SK-N-SH treated with all-trans-retinoic acid at 6 μM for 48 hours (cell line): ENCODE measurements at regions not wholly inside any gene's neighbourhood (a gene's known extent, or its start where the extent isn't known, plus 50 kb on each side); places are given as distances from the start of the nearest gene placed in this dataset.

Source experiments
- ATAC-seq: fragments of 200-7000 bp; cut with Tn5 transposase; 3 replicates; pipeline ENCODE4 v1.9.1; 2020; ENCODE audit warnings: mild to moderate bottlenecking, moderate library complexity
- BACH2 ChIP-seq: fragments of 250-450 bp; sonication (Bioruptor Pico); IDR thresholded peaks from 2 replicates; pipeline ENCODE4 v1.9.0; 2021; ENCODE audit warnings: mild to moderate bottlenecking, borderline replicate concordance
- CSDC2 ChIP-seq: fragments of 250-450 bp; sonication (Bioruptor Pico); IDR thresholded peaks from 2 replicates; pipeline ENCODE4 v1.5.0; 2020; ENCODE audit warnings: mild to moderate bottlenecking, moderate library complexity
- ESRRG ChIP-seq: fragments of 250-450 bp; sonication (Bioruptor Pico); IDR thresholded peaks from 2 replicates; pipeline ENCODE4 v1.6.1; 2021; ENCODE audit warnings: mild to moderate bottlenecking
- ISL1 ChIP-seq: fragments of 250-450 bp; sonication (Bioruptor Pico); IDR thresholded peaks from 2 replicates; pipeline ENCODE4 v2.1.2; 2022; ENCODE audit warnings: mild to moderate bottlenecking, moderate library complexity
- RARB ChIP-seq: fragments of 250-450 bp; sonication (Bioruptor Pico); IDR thresholded peaks from 2 replicates; pipeline ENCODE4 v1.8.0; 2021; ENCODE audit warnings: mild to moderate bottlenecking, moderate library complexity
- SNAI2 ChIP-seq: fragments of 250-450 bp; sonication (Bioruptor Pico); IDR thresholded peaks from 2 replicates; pipeline ENCODE4 v1.5.0; 2020; ENCODE audit warnings: mild to moderate bottlenecking, moderate library complexity
- TCF4 ChIP-seq: fragments of 250-450 bp; sonication (Bioruptor Pico); IDR thresholded peaks from 2 replicates; pipeline ENCODE4 v1.8.0; 2021; ENCODE audit warnings: mild to moderate bottlenecking, moderate library complexity, borderline replicate concordance
- TOX ChIP-seq: fragments of 250-450 bp; sonication (Bioruptor Pico); IDR thresholded peaks from 2 replicates; pipeline ENCODE4 v1.8.0; 2021; ENCODE audit warnings: mild to moderate bottlenecking, moderate library complexity, borderline replicate concordance
- ZC3H10 ChIP-seq: fragments of 250-450 bp; sonication (Bioruptor Pico); IDR thresholded peaks from 2 replicates; pipeline ENCODE4 v1.5.1; 2021; ENCODE audit warnings: mild to moderate bottlenecking, moderate library complexity
- ZFP3 ChIP-seq: fragments of 250-450 bp; sonication (Bioruptor Pico); IDR thresholded peaks from 2 replicates; pipeline ENCODE4 v1.5.0; 2020; ENCODE audit warnings: mild to moderate bottlenecking, moderate library complexity
- ZNF565 ChIP-seq: fragments of 450-650 bp; formaldehyde crosslinking; conservative IDR thresholded peaks from 2 replicates; pipeline ENCODE4 v1.5.0; 2020; ENCODE audit warnings: low read depth, mild to moderate bottlenecking, moderate library complexity
- ZNF70 ChIP-seq: fragments of 450-650 bp; formaldehyde crosslinking; IDR thresholded peaks from 2 replicates; pipeline ENCODE4 v1.5.0; 2020; ENCODE audit warnings: mild to moderate bottlenecking, moderate library complexity
- ZNF8 ChIP-seq: fragments of 450-650 bp; formaldehyde crosslinking; IDR thresholded peaks from 2 replicates; pipeline ENCODE4 v1.5.0; 2020; ENCODE audit warnings: mild to moderate bottlenecking, moderate library complexity
- TF ChIP-seq, protein P1 (sequence below): fragments of 250-450 bp; sonication (Bioruptor Pico); IDR thresholded peaks from 2 replicates; pipeline ENCODE4 v1.5.1; 2021; ENCODE audit warnings: mild to moderate bottlenecking, moderate library complexity
- TF ChIP-seq, protein P2 (sequence below): fragments of 250-450 bp; sonication (Bioruptor Pico); IDR thresholded peaks from 2 replicates; pipeline ENCODE4 v1.8.0; 2020; ENCODE audit warnings: mild to moderate bottlenecking, moderate library complexity, borderline replicate concordance
- TF ChIP-seq, protein P3 (sequence below): fragments of 250-450 bp; sonication (Bioruptor Pico); IDR thresholded peaks from 2 replicates; pipeline ENCODE4 v1.5.1; 2020; ENCODE audit warnings: low read depth, mild to moderate bottlenecking, moderate library complexity
- TF ChIP-seq, protein P4 (sequence below): fragments of 250-450 bp; sonication (Bioruptor Pico); IDR thresholded peaks from 2 replicates; pipeline ENCODE4 v1.5.0; 2020; ENCODE audit warnings: mild to moderate bottlenecking, moderate library complexity
- TF ChIP-seq, protein P5 (sequence below): fragments of 250-450 bp; sonication (Bioruptor Pico); IDR thresholded peaks from 2 replicates; pipeline ENCODE4 v1.8.0; 2021; ENCODE audit warnings: low read depth, mild to moderate bottlenecking, moderate library complexity, borderline replicate concordance

DNA sequence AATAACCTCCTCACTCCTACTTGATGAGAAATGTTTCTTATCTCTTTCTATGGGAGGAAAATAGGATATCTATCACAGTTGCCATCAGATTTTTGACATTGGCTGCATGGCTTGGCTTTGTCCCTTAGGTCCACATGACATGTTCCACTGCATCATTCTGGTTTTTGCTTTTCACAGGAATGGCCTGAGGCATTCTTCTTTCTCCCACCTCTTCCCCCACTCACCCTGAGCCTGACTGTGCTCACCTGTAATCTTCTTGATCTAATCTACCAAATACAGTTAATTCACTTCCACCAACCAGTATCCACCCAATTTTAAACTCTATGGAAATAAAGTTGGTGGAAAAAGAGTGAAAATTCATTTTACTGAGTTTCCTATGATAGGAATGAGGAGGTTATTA is 763.5 kb upstream of the CELF4 start (continued):
- TF ChIP-seq, protein P1, sequence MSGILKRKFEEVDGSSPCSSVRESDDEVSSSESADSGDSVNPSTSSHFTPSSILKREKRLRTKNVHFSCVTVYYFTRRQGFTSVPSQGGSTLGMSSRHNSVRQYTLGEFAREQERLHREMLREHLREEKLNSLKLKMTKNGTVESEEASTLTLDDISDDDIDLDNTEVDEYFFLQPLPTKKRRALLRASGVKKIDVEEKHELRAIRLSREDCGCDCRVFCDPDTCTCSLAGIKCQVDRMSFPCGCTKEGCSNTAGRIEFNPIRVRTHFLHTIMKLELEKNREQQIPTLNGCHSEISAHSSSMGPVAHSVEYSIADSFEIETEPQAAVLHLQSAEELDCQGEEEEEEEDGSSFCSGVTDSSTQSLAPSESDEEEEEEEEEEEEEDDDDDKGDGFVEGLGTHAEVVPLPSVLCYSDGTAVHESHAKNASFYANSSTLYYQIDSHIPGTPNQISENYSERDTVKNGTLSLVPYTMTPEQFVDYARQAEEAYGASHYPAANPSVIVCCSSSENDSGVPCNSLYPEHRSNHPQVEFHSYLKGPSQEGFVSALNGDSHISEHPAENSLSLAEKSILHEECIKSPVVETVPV (CRISPR knock-in tag) = no peak
- TF ChIP-seq TOX (no peak), ISL1 (CRISPR knock-in tag) (no peak), ZNF565 (CRISPR knock-in tag) (no peak), ZC3H10 (CRISPR knock-in tag) (no peak), TCF4 (0 out of 2 replicates have a peak, but pooled peaks have one; percentile 23), ZFP3 (CRISPR knock-in tag) (no peak), CSDC2 (CRISPR knock-in tag) (no peak)
- TF ChIP-seq, protein P2, sequence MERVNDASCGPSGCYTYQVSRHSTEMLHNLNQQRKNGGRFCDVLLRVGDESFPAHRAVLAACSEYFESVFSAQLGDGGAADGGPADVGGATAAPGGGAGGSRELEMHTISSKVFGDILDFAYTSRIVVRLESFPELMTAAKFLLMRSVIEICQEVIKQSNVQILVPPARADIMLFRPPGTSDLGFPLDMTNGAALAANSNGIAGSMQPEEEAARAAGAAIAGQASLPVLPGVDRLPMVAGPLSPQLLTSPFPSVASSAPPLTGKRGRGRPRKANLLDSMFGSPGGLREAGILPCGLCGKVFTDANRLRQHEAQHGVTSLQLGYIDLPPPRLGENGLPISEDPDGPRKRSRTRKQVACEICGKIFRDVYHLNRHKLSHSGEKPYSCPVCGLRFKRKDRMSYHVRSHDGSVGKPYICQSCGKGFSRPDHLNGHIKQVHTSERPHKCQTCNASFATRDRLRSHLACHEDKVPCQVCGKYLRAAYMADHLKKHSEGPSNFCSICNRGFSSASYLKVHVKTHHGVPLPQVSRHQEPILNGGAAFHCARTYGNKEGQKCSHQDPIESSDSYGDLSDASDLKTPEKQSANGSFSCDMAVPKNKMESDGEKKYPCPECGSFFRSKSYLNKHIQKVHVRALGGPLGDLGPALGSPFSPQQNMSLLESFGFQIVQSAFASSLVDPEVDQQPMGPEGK = no peak

DNA sequence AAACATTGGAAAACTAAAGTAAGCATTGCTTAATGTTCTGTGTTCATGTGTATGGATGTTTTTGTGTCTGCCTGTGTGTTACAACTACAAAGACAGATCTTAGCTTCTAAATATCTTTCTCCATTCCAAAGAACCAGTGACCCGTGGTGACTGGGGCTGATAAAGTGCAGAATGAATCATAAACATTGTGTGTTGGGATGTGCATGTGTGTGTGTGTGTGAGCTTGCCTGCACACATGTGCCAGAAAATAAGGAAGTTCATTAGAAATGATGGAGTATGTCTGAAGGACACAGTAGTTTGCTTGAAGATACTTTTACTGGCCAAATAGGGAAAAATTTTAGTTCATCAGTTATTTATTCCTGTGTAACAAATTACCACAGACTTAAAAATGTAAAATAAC is 756.6 kb upstream of the CELF4 start:
- ATAC-seq = no peak
- TF ChIP-seq ZNF8 = no peak

DNA sequence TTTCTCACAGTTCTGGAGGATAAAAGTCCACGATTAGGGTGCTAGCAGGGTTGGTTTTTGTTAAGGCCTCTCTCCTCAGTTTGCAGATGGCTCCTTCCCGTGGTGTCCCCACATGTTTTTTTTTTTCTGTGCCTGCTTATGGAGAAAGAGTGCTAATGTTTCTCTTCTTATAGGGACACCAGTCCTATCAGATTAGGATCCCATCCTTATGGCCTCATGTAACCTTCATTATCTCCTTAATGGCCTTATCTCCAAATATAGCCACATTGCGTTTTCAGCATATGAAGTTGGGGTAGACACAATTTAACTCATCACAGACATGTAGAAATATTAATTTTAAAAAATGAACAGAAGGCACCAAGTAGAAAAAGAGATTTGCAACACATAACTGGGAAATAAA is 755.7 kb upstream of the CELF4 start:
- TF ChIP-seq TCF4 (peak; percentile 89; the same call in 1 of the 2 replicates), ZNF565 (CRISPR knock-in tag) (no peak), ZC3H10 (CRISPR knock-in tag) (no peak)
- TF ChIP-seq, protein P1 (CRISPR knock-in tag) = no peak
- ATAC-seq = no peak; the same call in 2 of the 3 replicates

DNA sequence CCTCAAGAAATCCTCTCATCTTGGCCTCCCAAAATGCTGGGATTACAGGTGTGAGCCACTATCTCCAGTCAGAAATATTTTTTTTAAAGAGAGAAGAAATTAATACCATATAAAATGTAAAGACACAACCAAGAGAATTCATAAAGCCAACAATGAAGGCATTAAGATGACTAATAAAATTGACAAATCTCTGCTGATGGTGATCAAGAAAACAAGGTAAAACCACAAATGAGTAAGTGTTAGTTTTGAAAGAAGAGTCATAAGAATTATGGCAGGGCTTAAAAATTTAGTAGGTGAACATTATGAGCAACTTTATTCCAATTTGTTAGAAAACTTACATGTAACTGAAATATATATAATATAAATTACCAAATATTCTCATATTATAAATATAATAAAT is 752.8 kb upstream of the CELF4 start:
- TF ChIP-seq, protein P3, sequence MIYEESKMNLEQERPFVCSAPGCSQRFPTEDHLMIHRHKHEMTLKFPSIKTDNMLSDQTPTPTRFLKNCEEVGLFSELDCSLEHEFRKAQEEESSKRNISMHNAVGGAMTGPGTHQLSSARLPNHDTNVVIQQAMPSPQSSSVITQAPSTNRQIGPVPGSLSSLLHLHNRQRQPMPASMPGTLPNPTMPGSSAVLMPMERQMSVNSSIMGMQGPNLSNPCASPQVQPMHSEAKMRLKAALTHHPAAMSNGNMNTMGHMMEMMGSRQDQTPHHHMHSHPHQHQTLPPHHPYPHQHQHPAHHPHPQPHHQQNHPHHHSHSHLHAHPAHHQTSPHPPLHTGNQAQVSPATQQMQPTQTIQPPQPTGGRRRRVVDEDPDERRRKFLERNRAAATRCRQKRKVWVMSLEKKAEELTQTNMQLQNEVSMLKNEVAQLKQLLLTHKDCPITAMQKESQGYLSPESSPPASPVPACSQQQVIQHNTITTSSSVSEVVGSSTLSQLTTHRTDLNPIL (CRISPR knock-in tag) = no peak
- TF ChIP-seq ZFP3 (CRISPR knock-in tag) = no peak
- TF ChIP-seq, protein P4, sequence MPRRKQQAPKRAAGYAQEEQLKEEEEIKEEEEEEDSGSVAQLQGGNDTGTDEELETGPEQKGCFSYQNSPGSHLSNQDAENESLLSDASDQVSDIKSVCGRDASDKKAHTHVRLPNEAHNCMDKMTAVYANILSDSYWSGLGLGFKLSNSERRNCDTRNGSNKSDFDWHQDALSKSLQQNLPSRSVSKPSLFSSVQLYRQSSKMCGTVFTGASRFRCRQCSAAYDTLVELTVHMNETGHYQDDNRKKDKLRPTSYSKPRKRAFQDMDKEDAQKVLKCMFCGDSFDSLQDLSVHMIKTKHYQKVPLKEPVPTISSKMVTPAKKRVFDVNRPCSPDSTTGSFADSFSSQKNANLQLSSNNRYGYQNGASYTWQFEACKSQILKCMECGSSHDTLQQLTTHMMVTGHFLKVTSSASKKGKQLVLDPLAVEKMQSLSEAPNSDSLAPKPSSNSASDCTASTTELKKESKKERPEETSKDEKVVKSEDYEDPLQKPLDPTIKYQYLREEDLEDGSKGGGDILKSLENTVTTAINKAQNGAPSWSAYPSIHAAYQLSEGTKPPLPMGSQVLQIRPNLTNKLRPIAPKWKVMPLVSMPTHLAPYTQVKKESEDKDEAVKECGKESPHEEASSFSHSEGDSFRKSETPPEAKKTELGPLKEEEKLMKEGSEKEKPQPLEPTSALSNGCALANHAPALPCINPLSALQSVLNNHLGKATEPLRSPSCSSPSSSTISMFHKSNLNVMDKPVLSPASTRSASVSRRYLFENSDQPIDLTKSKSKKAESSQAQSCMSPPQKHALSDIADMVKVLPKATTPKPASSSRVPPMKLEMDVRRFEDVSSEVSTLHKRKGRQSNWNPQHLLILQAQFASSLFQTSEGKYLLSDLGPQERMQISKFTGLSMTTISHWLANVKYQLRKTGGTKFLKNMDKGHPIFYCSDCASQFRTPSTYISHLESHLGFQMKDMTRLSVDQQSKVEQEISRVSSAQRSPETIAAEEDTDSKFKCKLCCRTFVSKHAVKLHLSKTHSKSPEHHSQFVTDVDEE = no peak
- TF ChIP-seq TOX = no peak
- TF ChIP-seq, protein P5, sequence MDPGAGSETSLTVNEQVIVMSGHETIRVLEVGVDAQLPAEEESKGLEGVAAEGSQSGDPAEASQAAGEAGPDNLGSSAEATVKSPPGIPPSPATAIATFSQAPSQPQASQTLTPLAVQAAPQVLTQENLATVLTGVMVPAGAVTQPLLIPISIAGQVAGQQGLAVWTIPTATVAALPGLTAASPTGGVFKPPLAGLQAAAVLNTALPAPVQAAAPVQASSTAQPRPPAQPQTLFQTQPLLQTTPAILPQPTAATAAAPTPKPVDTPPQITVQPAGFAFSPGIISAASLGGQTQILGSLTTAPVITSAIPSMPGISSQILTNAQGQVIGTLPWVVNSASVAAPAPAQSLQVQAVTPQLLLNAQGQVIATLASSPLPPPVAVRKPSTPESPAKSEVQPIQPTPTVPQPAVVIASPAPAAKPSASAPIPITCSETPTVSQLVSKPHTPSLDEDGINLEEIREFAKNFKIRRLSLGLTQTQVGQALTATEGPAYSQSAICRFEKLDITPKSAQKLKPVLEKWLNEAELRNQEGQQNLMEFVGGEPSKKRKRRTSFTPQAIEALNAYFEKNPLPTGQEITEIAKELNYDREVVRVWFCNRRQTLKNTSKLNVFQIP = no peak
- TF ChIP-seq RARB = no peak
- TF ChIP-seq CSDC2 (CRISPR knock-in tag) = no peak
- TF ChIP-seq SNAI2 (CRISPR knock-in tag) = no peak
- TF ChIP-seq ESRRG = no peak
- TF ChIP-seq ZC3H10 (CRISPR knock-in tag) = no peak
- TF ChIP-seq ZNF70 (CRISPR knock-in tag) = no peak
- TF ChIP-seq BACH2 (CRISPR knock-in tag) = no peak
- TF ChIP-seq, all 23 proteins: peak for 0
- no peak for ATAC-seq
